NT2/D1 (cell line): ENCODE measurements at regions not wholly inside any gene's neighbourhood (a gene's known extent, or its start where the extent isn't known, plus 50 kb on each side); places are given as distances from the start of the nearest gene placed in this dataset.
"Not testable (repeated sequence)": the region's sequence is repeated elsewhere in the genome, so short reads cannot be mapped to it uniquely, and the experiment has no call there.

Source experiments
- DNase-seq: peaks from one replicate; pipeline ENCODE4 v3.0.0-alpha.2; 2011; ENCODE audit warnings: low read depth, low spot score
- H3K27me3 ChIP-seq: 2 replicates; pipeline ENCODE4 v1.6.0; 2011; ENCODE audit warnings: mild to moderate bottlenecking; ENCODE audit not compliant: insufficient read length, insufficient read depth
- H3K36me3 ChIP-seq: 2 replicates; pipeline ENCODE4 v1.6.1; 2011; ENCODE audit warnings: mild to moderate bottlenecking, low read length, mixed read lengths; ENCODE audit not compliant: insufficient read depth, insufficient read length
- H3K4me1 ChIP-seq: 2 replicates; pipeline ENCODE4 v1.5.1; 2011; ENCODE audit not compliant: insufficient read depth, insufficient read length
- H3K4me3 ChIP-seq: 2 replicates; pipeline ENCODE4 v1.5.1; 2011; ENCODE audit warnings: low read depth; ENCODE audit not compliant: insufficient read length
- H3K9ac ChIP-seq: 2 replicates; pipeline ENCODE4 v1.6.0; 2011; ENCODE audit warnings: low read depth; ENCODE audit not compliant: insufficient read length
- H3K9me3 ChIP-seq: 2 replicates; pipeline ENCODE4 v1.5.1; 2011; ENCODE audit warnings: mild to moderate bottlenecking, low read length; ENCODE audit not compliant: insufficient read depth

DNA sequence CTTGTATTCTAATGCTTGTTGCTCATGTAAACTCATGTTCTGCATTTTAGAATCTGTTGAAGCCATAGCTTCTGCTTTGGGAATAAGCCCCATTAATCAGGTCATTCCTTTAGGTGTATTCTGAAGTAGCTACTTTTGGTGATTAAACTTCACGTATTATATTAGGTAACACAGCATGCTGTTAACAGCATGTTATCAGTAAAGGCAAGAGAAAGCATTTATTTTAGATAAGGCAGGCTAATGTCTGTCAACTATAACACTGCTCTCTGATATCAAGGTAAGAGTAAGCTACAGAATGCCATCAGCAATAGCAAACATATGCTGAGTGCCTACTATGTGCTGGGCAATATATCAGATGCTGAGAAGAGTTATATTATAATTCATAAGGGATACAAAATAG, 726.4 kb downstream of the TTLL7 start:
- H3K4me1 ChIP-seq, H3K9ac ChIP-seq, DNase-seq, H3K4me3 ChIP-seq, H3K27me3 ChIP-seq, H3K36me3 ChIP-seq, H3K9me3 ChIP-seq: not testable (repeated sequence)

- not testable (repeated sequence) for H3K4me3 ChIP-seq, DNase-seq, H3K4me1 ChIP-seq, H3K9ac ChIP-seq, H3K9me3 ChIP-seq, H3K36me3 ChIP-seq, H3K27me3 ChIP-seq
These were observed 727.1 kb downstream of the TTLL7 start for GRCh38 chr1:83271834-83272233.

- not testable (repeated sequence) for DNase-seq, H3K27me3 ChIP-seq, H3K36me3 ChIP-seq, H3K9me3 ChIP-seq, H3K4me3 ChIP-seq, H3K9ac ChIP-seq, H3K4me1 ChIP-seq
These were observed 728.1 kb downstream of the TTLL7 start for GRCh38 chr1:83270801-83271200.

DNA sequence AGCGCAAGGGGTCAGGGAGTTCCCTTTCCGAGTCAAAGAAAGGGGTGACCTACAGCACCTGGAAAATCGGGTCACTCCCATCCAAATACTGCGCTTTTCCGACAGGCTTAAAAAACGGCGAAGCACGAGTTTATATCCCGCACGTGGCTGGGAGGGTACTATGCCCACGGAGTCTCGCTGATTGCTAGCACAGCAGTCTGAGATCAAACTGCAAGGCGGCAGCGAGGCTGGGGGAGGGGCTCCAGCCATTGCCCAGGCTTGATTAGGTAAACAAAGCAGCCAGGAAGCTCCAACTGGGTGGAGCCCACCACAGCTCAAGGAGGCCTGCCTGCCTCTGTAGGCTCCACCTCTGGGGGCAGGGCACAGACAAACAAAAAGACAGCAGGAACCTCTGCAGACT, 735.1 kb downstream of the TTLL7 start:
- H3K4me3 ChIP-seq = peak overlapping the region; percentile 18
- H3K27me3 ChIP-seq, H3K9me3 ChIP-seq, H3K9ac ChIP-seq, H3K4me1 ChIP-seq, H3K36me3 ChIP-seq, DNase-seq: not testable (repeated sequence)

DNA sequence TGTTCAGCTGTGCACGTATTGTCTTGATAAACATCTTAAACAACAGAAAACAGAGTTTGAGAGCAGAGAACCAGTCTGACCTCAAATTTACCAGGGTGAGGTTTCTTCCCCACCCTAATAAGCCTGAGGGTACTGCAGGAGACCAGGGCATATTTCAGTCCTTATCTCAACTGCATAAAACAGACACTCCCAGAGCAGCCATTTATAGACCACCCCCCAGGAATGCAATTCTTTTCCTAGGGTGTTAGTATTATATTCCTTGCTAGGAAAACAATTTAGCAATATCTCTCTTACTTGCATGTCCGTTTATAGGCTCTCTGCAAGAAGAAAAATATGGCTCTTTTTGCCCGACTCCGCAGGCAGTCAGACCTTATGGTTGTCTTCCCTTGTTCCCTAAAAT, 747.2 kb downstream of the TTLL7 start:
- H3K9me3 ChIP-seq, H3K9ac ChIP-seq, DNase-seq, H3K27me3 ChIP-seq, H3K4me1 ChIP-seq, H3K4me3 ChIP-seq, H3K36me3 ChIP-seq: not testable (repeated sequence)

GRCh38 chr1:83246780-83247179, 752.2 kb downstream of the TTLL7 start:
- H3K9ac ChIP-seq, H3K27me3 ChIP-seq, H3K9me3 ChIP-seq, H3K4me3 ChIP-seq, DNase-seq, H3K4me1 ChIP-seq, H3K36me3 ChIP-seq: not testable (repeated sequence)

DNA sequence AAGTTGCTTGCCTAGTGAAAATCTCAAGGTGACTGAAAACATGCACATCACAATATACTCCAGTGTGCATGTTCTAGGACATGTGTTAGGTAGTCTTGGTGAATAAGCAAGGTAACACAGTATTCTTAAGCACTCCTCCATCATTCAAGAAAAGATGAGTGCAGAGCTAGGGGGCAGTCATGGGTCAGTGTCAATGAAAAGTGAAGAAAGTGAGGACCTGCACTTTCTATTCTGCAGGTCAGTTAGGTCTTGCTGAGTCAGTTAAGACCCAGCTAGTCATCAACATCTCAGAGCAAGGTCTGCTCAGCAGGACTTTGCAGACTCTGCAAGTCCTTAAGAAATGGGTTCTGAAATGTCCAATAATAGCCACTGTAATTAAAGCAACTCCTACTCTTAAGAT, 754.1 kb downstream of the TTLL7 start:
- H3K9me3 ChIP-seq, H3K36me3 ChIP-seq, H3K27me3 ChIP-seq, H3K9ac ChIP-seq, H3K4me3 ChIP-seq, H3K4me1 ChIP-seq, DNase-seq: not testable (repeated sequence)

DNA sequence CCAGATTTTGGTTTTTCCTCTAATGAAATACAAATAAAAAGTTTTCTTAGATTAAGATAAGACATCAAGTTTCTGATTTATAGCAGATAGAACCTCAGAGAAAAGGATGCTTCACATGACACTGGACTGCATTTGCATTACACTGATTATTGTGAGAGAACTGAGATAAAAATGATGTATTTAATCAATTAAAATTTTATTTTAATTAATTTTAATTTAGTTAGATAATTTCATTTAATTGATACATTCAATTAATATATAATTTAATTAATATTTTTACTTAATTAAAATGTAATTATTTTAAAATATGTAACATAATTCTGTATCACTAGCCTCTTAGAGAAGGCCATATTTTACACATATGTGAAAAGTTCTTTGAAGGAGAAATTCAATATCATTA, 759.4 kb downstream of the TTLL7 start:
- H3K36me3 ChIP-seq, DNase-seq, H3K27me3 ChIP-seq, H3K9ac ChIP-seq, H3K4me1 ChIP-seq, H3K9me3 ChIP-seq, H3K4me3 ChIP-seq: not testable (repeated sequence)

- not testable (repeated sequence) for H3K27me3 ChIP-seq, H3K4me3 ChIP-seq, H3K4me1 ChIP-seq, H3K9me3 ChIP-seq, DNase-seq, H3K9ac ChIP-seq, H3K36me3 ChIP-seq
These were observed 760.3 kb downstream of the TTLL7 start for GRCh38 chr1:83238654-83239053.

GRCh38 chr1:83219788-83220187, 779.1 kb downstream of the TTLL7 start:
- H3K36me3 ChIP-seq, H3K4me1 ChIP-seq, H3K27me3 ChIP-seq, DNase-seq, H3K4me3 ChIP-seq, H3K9ac ChIP-seq, H3K9me3 ChIP-seq: not testable (repeated sequence)

DNA sequence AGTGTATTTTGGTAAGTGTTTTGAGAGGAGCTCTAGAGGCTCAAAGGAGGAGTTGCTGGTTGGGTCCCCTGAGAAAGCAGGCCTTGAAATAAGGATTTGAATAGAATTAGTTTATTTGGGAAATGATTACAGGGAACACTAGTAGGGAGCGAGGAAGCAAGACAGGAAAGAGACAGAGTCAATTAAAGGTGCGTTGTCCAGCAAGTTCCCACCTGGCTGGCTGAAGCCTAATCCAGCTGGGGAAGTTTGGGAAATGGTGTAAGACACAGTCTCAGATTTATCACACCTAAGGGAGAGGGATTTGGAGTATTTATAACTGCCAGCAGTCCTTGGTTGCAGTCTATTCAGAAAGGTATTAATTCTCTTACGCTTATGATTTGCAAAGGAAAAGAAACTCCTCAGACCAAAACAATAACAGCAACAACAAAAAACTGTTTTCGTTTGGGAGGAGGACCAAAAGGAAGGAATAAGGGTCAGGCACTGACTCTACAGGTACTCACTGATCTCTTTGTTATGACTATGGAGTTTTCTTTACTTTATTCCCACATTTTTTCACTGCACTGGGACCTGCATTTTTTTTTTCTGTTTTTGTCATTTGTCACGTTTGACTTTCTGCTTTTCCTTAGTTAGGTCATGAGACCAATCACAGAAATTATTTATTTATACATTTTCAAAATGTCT, 780.8 kb downstream of the TTLL7 start:
- H3K9me3 ChIP-seq, H3K36me3 ChIP-seq, H3K27me3 ChIP-seq, DNase-seq, H3K4me1 ChIP-seq, H3K9ac ChIP-seq, H3K4me3 ChIP-seq: not testable (repeated sequence)

DNA sequence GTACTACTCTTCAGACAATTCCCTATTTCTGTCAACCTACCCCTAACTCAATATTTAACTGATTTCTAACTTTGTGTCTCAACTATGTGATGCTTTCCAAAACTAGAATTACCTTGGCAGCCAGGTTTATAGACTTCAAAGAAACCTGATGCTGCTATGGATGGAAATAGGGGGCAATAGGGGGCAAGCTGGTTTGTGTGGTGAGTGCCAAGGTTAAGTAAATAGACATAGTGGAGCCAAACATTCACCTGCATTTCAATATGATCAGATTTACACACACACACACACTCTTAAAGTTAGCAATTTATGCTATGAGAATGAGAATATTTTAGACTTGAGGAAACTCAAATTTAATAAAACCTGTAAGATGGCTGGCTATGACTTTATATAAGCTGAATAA, 784.6 kb downstream of the TTLL7 start:
- H3K36me3 ChIP-seq, H3K9ac ChIP-seq, H3K9me3 ChIP-seq, H3K4me3 ChIP-seq, H3K27me3 ChIP-seq, DNase-seq, H3K4me1 ChIP-seq: not testable (repeated sequence)
